ENCODE measurements at regions not wholly inside any gene's neighbourhood (a gene's known extent, or its start where the extent isn't known, plus 50 kb on each side); places are given as distances from the start of the nearest gene placed in this dataset.

GRCh38 chr2:235170016-235170415 is 218.2 kb downstream of the SH3BP4 start:
- ATAC-seq (no peak), DNase-seq (no peak)

- ATAC-seq (no peak), DNase-seq (no peak)
These were observed 219.0 kb downstream of the SH3BP4 start for GRCh38 chr2:235170536-235171521.

GRCh38 chr2:235171550-235172031 is 219.8 kb downstream of the SH3BP4 start:
- no peak for ATAC-seq
- DNase-seq: no peak

GRCh38 chr2:235180642-235181041 is 228.8 kb downstream of the SH3BP4 start:
- no peak for ATAC-seq
- DNase-seq: no peak

GRCh38 chr2:235183786-235184185 is 232.0 kb downstream of the SH3BP4 start:
- DNase-seq: no peak
- no peak for ATAC-seq

- DNase-seq (no peak), ATAC-seq (no peak)
These were observed 236.0 kb downstream of the SH3BP4 start for GRCh38 chr2:235187806-235188205.

- ATAC-seq (no peak), DNase-seq (no peak)
These were observed 239.7 kb downstream of the SH3BP4 start for GRCh38 chr2:235191486-235191885.

GRCh38 chr2:235191978-235192377 is 240.2 kb downstream of the SH3BP4 start:
- ATAC-seq: no peak
- no peak for DNase-seq

- ATAC-seq (no peak), DNase-seq (no peak)
These were observed 242.5 kb downstream of the SH3BP4 start for GRCh38 chr2:235194351-235194750.

GRCh38 chr2:235194836-235195235 is 243.0 kb downstream of the SH3BP4 start:
- ATAC-seq (no peak), DNase-seq (no peak)

- ATAC-seq (no peak), DNase-seq (no peak)
These were observed 244.1 kb downstream of the SH3BP4 start for GRCh38 chr2:235195921-235196320.

GRCh38 chr2:235199128-235199527 is 247.3 kb downstream of the SH3BP4 start:
- ATAC-seq: no peak
- DNase-seq: no peak

GRCh38 chr2:235200216-235200615 is 248.4 kb downstream of the SH3BP4 start:
- ATAC-seq (no peak), DNase-seq (no peak)

GRCh38 chr2:235201756-235202155 is 249.9 kb downstream of the SH3BP4 start:
- ATAC-seq (no peak), DNase-seq (no peak)

- ATAC-seq: no peak
- no peak for DNase-seq
These were observed 253.1 kb downstream of the SH3BP4 start for GRCh38 chr2:235204948-235205347.

GRCh38 chr2:235206399-235206798 is 254.6 kb downstream of the SH3BP4 start:
- ATAC-seq: no peak
- no peak for DNase-seq

GRCh38 chr2:235206980-235207579 is 255.3 kb downstream of the SH3BP4 start:
- no peak for DNase-seq
- ATAC-seq: no peak

GRCh38 chr2:235211056-235211455 is 259.2 kb downstream of the SH3BP4 start:
- DNase-seq (no peak), ATAC-seq (no peak)

GRCh38 chr2:235212501-235213158 is 260.8 kb downstream of the SH3BP4 start:
- DNase-seq (no peak), ATAC-seq (no peak)

- ATAC-seq (no peak), DNase-seq (no peak)
These were observed 263.4 kb downstream of the SH3BP4 start for GRCh38 chr2:235215248-235215647.

- no peak for ATAC-seq
- DNase-seq: no peak
These were observed 265.1 kb downstream of the SH3BP4 start for GRCh38 chr2:235216901-235217300.

- DNase-seq: no peak
- no peak for ATAC-seq
These were observed 266.0 kb downstream of the SH3BP4 start for GRCh38 chr2:235217846-235218245.

GRCh38 chr2:235218486-235218907 is 266.7 kb downstream of the SH3BP4 start:
- DNase-seq (no peak), ATAC-seq (no peak)
